ENCODE measurements at regions not wholly inside any gene's neighbourhood (a gene's known extent, or its start where the extent isn't known, plus 50 kb on each side); places are given as distances from the start of the nearest gene placed in this dataset.

- Histone ChIP-seq H3K27ac (peak overlapping the region; percentile 84), H3K36me3 (ENCODE audit: insufficient read depth, low read length) (no peaks in the 10 kb centered on the region), H3K4me3 (peak overlapping the region; percentile 27), H3K9me3 (ENCODE audit: low read depth, low read length) (no peaks in the 10 kb centered on the region), H3K9ac (ENCODE audit: insufficient read length) (peak overlapping the region; percentile 39)
- peak; percentile 32 for DNase-seq (ENCODE audit: low read depth, low spot score)
- no peak for TF ChIP-seq EZH2 (IDR thresholded peaks at IDR 0.05)
- peak; percentile 53 for TF ChIP-seq FOXP2 (optimal IDR thresholded peaks at IDR 0.05; ENCODE audit: control extremely low read depth, extremely low read length, insufficient read depth)
Observed at GRCh38 chr6:41404182-41404845, 68.9 kb downstream of the NCR2 start.

- TF ChIP-seq FOXP2 (optimal IDR thresholded peaks at IDR 0.05; ENCODE audit: control extremely low read depth, extremely low read length, insufficient read depth) (no peak), EZH2 (IDR thresholded peaks at IDR 0.05) (no peak), POLR2AphosphoS5 (IDR thresholded peaks at IDR 0.05; ENCODE audit: borderline replicate concordance, low read depth, low read length) (no peak)
- H3K27ac ChIP-seq = peak overlapping the region; percentile 91
- peak overlapping the region; percentile 31 for H3K9ac ChIP-seq (ENCODE audit: insufficient read length)
- H3K4me3 ChIP-seq = peak overlapping the region; percentile 29; the same call in 1 of the 2 replicates
- no peaks in the 10 kb centered on the region for H3K9me3 ChIP-seq (ENCODE audit: low read depth, low read length)
- H3K36me3 ChIP-seq (ENCODE audit: insufficient read depth, low read length) = no peaks in the 10 kb centered on the region
- DNase-seq (ENCODE audit: low read depth, low spot score) = no peak
Observed at GRCh38 chr6:41405941-41406727, 70.7 kb downstream of the NCR2 start.

GRCh38 chr6:41406728-41407489 lies 71.5 kb downstream of the NCR2 start:
- Histone ChIP-seq H3K27ac (peak overlapping the region; percentile 91), H3K9ac (ENCODE audit: insufficient read length) (peak overlapping the region; percentile 31), H3K9me3 (ENCODE audit: low read depth, low read length) (no peaks in the 10 kb centered on the region), H3K4me3 (no peak overlapping the region), H3K36me3 (ENCODE audit: insufficient read depth, low read length) (no peaks in the 10 kb centered on the region)
- TF ChIP-seq FOXP2 (optimal IDR thresholded peaks at IDR 0.05; ENCODE audit: control extremely low read depth, extremely low read length, insufficient read depth) = no peak
- no peak for DNase-seq (ENCODE audit: low read depth, low spot score)

DNA sequence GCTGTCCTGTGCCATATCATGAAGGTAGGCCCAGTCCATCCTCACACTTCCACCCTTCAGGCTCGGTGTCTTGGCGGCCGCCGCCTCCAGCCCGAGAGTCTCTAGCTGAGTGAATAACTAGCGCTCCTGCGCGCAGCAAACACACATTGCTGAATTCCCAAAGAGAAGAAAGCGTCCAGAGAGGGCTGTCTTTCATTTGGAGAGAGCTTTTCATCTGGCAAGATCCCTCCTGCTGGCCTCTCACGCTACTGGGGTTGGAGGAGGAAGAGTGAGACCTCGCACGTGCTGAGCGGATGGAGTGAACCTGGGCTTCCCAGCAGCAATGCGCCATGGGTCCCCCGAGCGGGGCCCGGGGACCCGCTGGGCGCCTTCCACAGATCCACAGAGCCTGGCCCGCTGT lies 73.2 kb downstream of the NCR2 start:
- Histone ChIP-seq H3K9ac (ENCODE audit: insufficient read length) (no peak overlapping the region), H3K36me3 (ENCODE audit: insufficient read depth, low read length) (no peaks in the 10 kb centered on the region)
- DNase-seq (ENCODE audit: low read depth, low spot score) = no peak

DNA sequence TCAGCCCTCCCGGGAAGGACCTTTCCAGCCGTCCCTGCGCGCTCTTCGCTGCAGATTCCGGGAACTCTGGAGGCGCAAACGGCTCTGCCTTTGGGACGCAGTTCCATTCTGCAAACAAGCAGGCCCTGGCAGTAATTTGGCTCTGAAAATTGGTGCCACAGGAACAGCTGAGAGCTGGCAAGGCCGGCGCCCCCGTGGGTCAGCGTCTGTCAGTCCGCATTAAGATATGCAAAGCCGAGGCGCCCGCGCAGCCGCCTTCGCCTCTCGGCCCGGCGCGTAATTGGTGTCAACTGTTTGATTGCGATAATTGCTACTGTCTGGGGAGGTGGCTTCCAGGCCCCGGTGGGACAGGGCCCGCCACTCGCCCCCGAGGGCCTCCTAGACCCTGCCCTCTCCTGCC lies 73.6 kb downstream of the NCR2 start:
- Histone ChIP-seq H3K36me3 (ENCODE audit: insufficient read depth, low read length) (no peaks in the 10 kb centered on the region), H3K9ac (ENCODE audit: insufficient read length) (no peak overlapping the region), H3K9me3 (ENCODE audit: low read depth, low read length) (no peaks in the 10 kb centered on the region), H3K4me3 (no peak overlapping the region), H3K27ac (no peak overlapping the region)
- TF ChIP-seq EZH2 (IDR thresholded peaks at IDR 0.05) (no peak), POLR2AphosphoS5 (IDR thresholded peaks at IDR 0.05; ENCODE audit: borderline replicate concordance, low read depth, low read length) (no peak), FOXP2 (optimal IDR thresholded peaks at IDR 0.05; ENCODE audit: control extremely low read depth, extremely low read length, insufficient read depth) (no peak)
- DNase-seq (ENCODE audit: low read depth, low spot score) = no peak

More for the DNA sequence above, 73.2 kb downstream of the NCR2 start:
- Histone ChIP-seq H3K27ac (no peak overlapping the region), H3K4me3 (no peak overlapping the region), H3K9me3 (ENCODE audit: low read depth, low read length) (no peaks in the 10 kb centered on the region)
- no peak for TF ChIP-seq EZH2 (IDR thresholded peaks at IDR 0.05)
- no peak for TF ChIP-seq POLR2AphosphoS5 (IDR thresholded peaks at IDR 0.05; ENCODE audit: borderline replicate concordance, low read depth, low read length)
- no peak for TF ChIP-seq FOXP2 (optimal IDR thresholded peaks at IDR 0.05; ENCODE audit: control extremely low read depth, extremely low read length, insufficient read depth)

DNA sequence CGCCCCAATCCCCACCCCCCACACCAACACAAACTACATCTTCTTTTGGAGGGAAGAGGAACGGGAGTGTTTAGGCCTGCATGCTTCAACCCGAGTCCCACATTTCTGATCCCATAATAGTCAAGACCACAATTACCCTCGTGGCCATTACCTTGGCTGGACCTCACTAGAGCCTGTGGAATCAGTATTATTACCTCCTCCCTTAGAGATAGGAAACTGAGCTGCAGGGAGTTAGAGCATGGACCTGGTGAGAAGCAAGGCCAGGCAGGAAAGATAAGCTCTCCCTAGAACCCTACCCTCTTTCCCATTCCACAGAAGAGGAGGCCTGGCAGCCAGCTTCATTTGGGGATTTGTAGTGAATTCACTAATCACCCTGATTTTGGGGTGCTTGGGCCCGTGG lies 74.1 kb downstream of the NCR2 start:
- Histone ChIP-seq H3K27ac (no peak overlapping the region), H3K9ac (ENCODE audit: insufficient read length) (no peak overlapping the region), H3K36me3 (ENCODE audit: insufficient read depth, low read length) (no peaks in the 10 kb centered on the region), H3K4me3 (no peak overlapping the region), H3K9me3 (ENCODE audit: low read depth, low read length) (no peaks in the 10 kb centered on the region)
- TF ChIP-seq POLR2AphosphoS5 (IDR thresholded peaks at IDR 0.05; ENCODE audit: borderline replicate concordance, low read depth, low read length) (no peak), EZH2 (IDR thresholded peaks at IDR 0.05) (no peak), FOXP2 (optimal IDR thresholded peaks at IDR 0.05; ENCODE audit: control extremely low read depth, extremely low read length, insufficient read depth) (no peak)
- DNase-seq (ENCODE audit: low read depth, low spot score) = no peak

DNA sequence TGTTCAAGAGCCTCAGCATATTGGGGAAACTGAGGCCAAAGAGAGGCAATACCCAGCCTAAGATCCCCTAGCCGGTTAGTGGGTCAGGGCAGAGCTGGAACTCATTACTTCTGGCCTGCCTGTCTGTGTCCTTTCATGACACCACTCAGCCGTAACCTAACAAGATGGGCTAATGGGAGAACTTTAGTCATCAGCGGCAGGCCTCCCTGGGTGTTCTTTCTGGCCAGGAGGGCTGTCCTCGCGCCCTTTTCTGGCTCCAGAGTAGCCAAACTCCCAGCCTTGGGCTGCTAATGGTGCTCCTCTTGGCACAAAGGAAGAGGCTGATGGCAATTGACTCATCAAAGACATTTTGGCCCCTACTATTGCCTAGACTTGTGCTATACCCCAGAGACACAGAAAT lies 76.6 kb downstream of the NCR2 start:
- no peak overlapping the region for H3K9ac ChIP-seq (ENCODE audit: insufficient read length)
- H3K27ac ChIP-seq = no peak overlapping the region
- no peaks in the 10 kb centered on the region for H3K36me3 ChIP-seq (ENCODE audit: insufficient read depth, low read length)
- no peak for DNase-seq (ENCODE audit: low read depth, low spot score)
- no peaks in the 10 kb centered on the region for H3K9me3 ChIP-seq (ENCODE audit: low read depth, low read length)
- no peak overlapping the region for H3K4me3 ChIP-seq
- TF ChIP-seq EZH2 (IDR thresholded peaks at IDR 0.05) (no peak), FOXP2 (optimal IDR thresholded peaks at IDR 0.05; ENCODE audit: control extremely low read depth, extremely low read length, insufficient read depth) (no peak), POLR2AphosphoS5 (IDR thresholded peaks at IDR 0.05; ENCODE audit: borderline replicate concordance, low read depth, low read length) (no peak)

DNA sequence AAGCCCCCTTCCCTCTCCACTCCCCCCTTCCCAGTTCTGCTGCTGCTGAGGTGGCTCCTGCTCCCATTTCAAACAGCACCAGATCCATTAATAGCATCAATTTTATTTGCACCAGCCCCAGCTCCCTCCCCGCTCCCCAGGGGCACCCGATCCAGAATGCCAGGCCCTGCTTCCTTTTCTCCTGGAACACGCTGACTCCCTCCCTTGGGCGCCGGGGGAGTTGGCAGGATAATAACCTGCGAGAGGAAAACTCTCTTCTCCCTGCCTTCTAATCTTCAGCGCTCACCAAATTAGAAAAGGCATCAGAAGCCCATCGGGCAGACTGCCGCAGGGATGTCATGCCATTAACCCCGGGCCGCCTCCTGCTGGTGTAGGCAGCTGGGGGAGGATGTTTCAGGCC lies 77.8 kb downstream of the NCR2 start:
- no peak for TF ChIP-seq FOXP2 (optimal IDR thresholded peaks at IDR 0.05; ENCODE audit: control extremely low read depth, extremely low read length, insufficient read depth)
- no peak for TF ChIP-seq EZH2 (IDR thresholded peaks at IDR 0.05)
- TF ChIP-seq POLR2AphosphoS5 (IDR thresholded peaks at IDR 0.05; ENCODE audit: borderline replicate concordance, low read depth, low read length) = no peak
- no peak overlapping the region for H3K9ac ChIP-seq (ENCODE audit: insufficient read length)
- H3K9me3 ChIP-seq (ENCODE audit: low read depth, low read length) = no peaks in the 10 kb centered on the region
- no peaks in the 10 kb centered on the region for H3K36me3 ChIP-seq (ENCODE audit: insufficient read depth, low read length)
- no peak overlapping the region for H3K4me3 ChIP-seq
- H3K27ac ChIP-seq = no peak overlapping the region
- no peak for DNase-seq (ENCODE audit: low read depth, low spot score)
